ENCODE measurements at regions not wholly inside any gene's neighbourhood (a gene's known extent, or its start where the extent isn't known, plus 50 kb on each side); places are given as distances from the start of the nearest gene placed in this dataset.

DNA sequence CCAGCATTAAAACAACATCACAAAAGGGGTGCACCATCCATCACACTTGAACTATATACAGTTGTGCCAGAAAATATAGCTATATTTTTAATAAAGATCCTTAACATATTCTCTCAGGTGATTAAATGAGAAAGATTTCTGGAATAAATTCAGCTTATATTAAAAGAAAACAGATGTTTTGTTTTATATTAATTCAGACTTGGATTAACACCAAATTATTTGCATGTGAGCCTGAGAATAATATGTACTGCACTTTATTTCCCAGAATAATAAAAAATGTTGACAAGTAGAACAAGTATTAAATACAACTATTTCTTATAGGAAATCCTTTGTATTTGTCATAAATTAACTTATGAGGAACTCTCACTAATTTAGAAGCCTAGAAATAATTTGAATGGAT, 1467.4 kb downstream of the RAPGEF2 start:
- TF ChIP-seq, protein P1, sequence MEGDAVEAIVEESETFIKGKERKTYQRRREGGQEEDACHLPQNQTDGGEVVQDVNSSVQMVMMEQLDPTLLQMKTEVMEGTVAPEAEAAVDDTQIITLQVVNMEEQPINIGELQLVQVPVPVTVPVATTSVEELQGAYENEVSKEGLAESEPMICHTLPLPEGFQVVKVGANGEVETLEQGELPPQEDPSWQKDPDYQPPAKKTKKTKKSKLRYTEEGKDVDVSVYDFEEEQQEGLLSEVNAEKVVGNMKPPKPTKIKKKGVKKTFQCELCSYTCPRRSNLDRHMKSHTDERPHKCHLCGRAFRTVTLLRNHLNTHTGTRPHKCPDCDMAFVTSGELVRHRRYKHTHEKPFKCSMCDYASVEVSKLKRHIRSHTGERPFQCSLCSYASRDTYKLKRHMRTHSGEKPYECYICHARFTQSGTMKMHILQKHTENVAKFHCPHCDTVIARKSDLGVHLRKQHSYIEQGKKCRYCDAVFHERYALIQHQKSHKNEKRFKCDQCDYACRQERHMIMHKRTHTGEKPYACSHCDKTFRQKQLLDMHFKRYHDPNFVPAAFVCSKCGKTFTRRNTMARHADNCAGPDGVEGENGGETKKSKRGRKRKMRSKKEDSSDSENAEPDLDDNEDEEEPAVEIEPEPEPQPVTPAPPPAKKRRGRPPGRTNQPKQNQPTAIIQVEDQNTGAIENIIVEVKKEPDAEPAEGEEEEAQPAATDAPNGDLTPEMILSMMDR (IDR thresholded peaks at IDR 0.05; ENCODE audit: low read depth, low read length): no peak
- TF ChIP-seq EZH2phosphoT487 (IDR thresholded peaks at IDR 0.05; ENCODE audit: low read depth): no peak

All from OCI-LY3 (cell line).